Breast epithelium (tissue), 4 donors: ENCODE measurements at regions not wholly inside any gene's neighbourhood (a gene's known extent, or its start where the extent isn't known, plus 50 kb on each side); places are given as distances from the start of the nearest gene placed in this dataset.

Experiments used
- DNase-seq, 2 donors: peaks; one replicate each; pipeline ENCODE4 v3.0.0-alpha.2; 2019; ENCODE audit warnings: low spot score in 2 of 2
- H3K27ac ChIP-seq, 2 donors: fragments of 200-600 bp; sonication (generic) in 1 of 2; one replicate each; pipeline ENCODE4 v1.5.1; 2016 to 2019; ENCODE audit warnings: mild to moderate bottlenecking in 1 of 2
- H3K27me3 ChIP-seq, 2 donors: fragments of 200-600 bp; sonication (generic) in 1 of 2; one replicate each; pipeline versions ENCODE4 v1.5.1 to v1.6.0; 2017 to 2019; ENCODE audit warnings: control low read depth in 1 of 2, mild to moderate bottlenecking in 1 of 2
- H3K36me3 ChIP-seq: fragments of 200-600 bp; one replicate; pipeline ENCODE4 v1.5.1; 2019
- H3K4me1 ChIP-seq, 2 donors: fragments of 200-600 bp; sonication (generic); one replicate each; pipeline ENCODE4 v1.5.1; 2016 to 2019; ENCODE audit warnings: control low read depth in 1 of 2
- H3K4me3 ChIP-seq, 3 donors: fragments of 200-600 bp; sonication (generic); 1 replicate in 2 of 3; 2 replicates in 1 of 3; pipeline ENCODE4 v1.5.1; 2016 to 2019; ENCODE audit warnings: mild to moderate bottlenecking in 3 of 3, moderate library complexity in 2 of 3
- H3K9me3 ChIP-seq, 2 donors: fragments of 200-600 bp; sonication (generic) in 1 of 2; one replicate each; pipeline ENCODE4 v1.5.1; 2016 to 2019; ENCODE audit warnings: control low read depth in 1 of 2
- POLR2A ChIP-seq: fragments of 450-650 bp; IDR thresholded peaks from one replicate; pipeline ENCODE4 v1.6.1; 2016; ENCODE audit warnings: antibody characterized with exemption, mild to moderate bottlenecking, moderate library complexity
- POLR2AphosphoS5 ChIP-seq, 3 donors: sonication (generic); formaldehyde crosslinking; IDR thresholded peaks; one replicate each; pipeline ENCODE4 v1.6.1; 2017; ENCODE audit warnings: antibody characterized with exemption in 3 of 3
- intact Hi-C: fragments of 100-400 bp; cut with DNase I; formaldehyde crosslinking; loops from one replicate; pipeline ENCODE4 v1.15.1; 2023; ENCODE audit warnings: low total_unique reads
- TF ChIP-seq, protein P1 (sequence below), 3 donors: fragments of 450-650 bp; IDR thresholded peaks; one replicate each; pipeline ENCODE4 v1.5.1; 2016 to 2017; ENCODE audit warnings: antibody characterized with exemption in 3 of 3, mild to moderate bottlenecking in 3 of 3, moderate library complexity in 3 of 3

DNA sequence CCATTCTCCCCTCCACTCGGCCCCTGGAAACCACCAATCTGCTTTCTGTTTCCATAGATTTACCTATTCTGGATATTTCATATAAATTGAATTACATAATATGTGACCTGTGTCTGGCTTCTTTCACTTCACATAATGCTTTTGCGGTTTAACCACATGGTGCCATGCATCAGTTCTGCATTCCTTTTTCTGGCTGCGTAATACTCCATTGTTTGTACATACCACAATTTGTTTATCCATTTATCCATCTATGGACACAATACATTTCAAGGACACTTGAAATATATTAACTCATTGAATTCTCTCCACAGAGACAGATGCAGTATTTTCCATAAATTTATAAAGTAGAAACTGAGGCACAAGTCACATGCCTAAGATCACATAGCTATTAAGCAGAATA lies 110.3 kb upstream of the ETV6 start:
- H3K27me3 ChIP-seq: no peaks in the 10 kb centered on the region
- intact Hi-C loops: no loop called here
- H3K36me3 ChIP-seq: no peaks in the 10 kb centered on the region
- no peak for DNase-seq
- no peak overlapping the region for H3K27ac ChIP-seq
- no peaks in the 10 kb centered on the region for H3K9me3 ChIP-seq
- no peak overlapping the region for H3K4me3 ChIP-seq
- H3K4me1 ChIP-seq: no peaks in the 10 kb centered on the region
- TF ChIP-seq POLR2A (no peak), POLR2AphosphoS5 (IDR thresholded peaks at IDR 0.05) (no peak)
- TF ChIP-seq, protein P1, sequence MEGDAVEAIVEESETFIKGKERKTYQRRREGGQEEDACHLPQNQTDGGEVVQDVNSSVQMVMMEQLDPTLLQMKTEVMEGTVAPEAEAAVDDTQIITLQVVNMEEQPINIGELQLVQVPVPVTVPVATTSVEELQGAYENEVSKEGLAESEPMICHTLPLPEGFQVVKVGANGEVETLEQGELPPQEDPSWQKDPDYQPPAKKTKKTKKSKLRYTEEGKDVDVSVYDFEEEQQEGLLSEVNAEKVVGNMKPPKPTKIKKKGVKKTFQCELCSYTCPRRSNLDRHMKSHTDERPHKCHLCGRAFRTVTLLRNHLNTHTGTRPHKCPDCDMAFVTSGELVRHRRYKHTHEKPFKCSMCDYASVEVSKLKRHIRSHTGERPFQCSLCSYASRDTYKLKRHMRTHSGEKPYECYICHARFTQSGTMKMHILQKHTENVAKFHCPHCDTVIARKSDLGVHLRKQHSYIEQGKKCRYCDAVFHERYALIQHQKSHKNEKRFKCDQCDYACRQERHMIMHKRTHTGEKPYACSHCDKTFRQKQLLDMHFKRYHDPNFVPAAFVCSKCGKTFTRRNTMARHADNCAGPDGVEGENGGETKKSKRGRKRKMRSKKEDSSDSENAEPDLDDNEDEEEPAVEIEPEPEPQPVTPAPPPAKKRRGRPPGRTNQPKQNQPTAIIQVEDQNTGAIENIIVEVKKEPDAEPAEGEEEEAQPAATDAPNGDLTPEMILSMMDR (IDR thresholded peaks at IDR 0.05): no peak

DNA sequence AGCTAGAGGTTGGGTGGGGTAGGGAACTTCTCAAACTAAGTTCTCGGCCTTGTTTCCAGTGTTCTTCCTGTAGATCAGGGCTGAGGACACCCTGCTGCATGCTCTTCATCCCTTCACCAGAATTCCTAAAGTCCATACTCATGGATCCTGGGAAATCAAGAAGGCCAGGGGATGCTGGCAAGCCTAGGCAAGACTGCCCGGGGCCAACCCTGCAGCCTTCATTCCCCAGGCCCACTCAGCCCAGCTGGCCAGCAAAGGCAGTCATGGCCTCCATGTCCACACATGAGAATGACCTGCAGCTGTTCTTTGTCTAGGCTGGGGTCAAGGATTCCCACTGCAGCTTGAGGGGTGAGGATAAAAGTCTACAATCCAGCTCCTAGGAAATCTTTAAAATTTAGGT lies 109.3 kb upstream of the ETV6 start:
- intact Hi-C loops: no loop called here
- no peak for DNase-seq
- Histone ChIP-seq H3K36me3 (no peaks in the 10 kb centered on the region), H3K27ac (no peak overlapping the region), H3K4me3 (no peak overlapping the region), H3K27me3 (no peaks in the 10 kb centered on the region), H3K4me1 (no peaks in the 10 kb centered on the region), H3K9me3 (no peaks in the 10 kb centered on the region)
- TF ChIP-seq POLR2AphosphoS5 (IDR thresholded peaks at IDR 0.05) (no peak), POLR2A (no peak)
- TF ChIP-seq, protein P1 (IDR thresholded peaks at IDR 0.05): no peak

DNA sequence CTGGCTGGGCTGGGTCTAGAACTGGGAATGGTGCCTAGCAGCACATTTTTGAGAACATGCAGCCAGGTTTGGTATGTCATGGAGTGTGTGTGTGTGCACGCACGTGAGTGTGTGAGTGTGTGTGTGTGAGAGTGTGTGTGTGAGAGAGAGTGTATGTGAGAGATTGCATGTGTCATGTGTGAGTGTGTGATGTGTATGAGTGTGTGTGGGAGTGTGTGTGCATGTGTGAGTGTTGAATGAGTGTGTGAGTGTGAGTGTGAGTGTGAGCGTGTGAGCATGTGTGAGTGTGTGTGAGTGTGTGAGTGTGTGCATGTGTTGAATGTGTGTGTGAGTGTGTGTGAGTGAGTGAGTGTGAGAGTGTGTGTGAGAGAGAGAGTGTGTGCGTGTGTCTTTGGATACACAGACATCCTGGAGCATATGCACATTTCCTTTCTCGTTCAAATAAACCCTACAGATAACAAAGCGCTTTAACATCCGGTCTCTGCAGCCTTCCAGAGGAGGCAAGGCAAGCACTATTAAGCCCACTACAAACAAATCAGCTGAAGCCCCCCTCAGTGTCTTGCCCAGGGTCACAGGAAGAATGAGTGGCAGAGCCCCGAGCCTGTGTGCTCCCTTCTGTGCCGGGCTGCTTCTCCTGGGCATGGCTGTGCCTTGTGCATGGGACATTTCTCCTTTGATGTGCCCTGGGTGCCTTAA lies 108.7 kb upstream of the ETV6 start:
- TF ChIP-seq POLR2AphosphoS5 (IDR thresholded peaks at IDR 0.05) (no peak), POLR2A (no peak)
- TF ChIP-seq, protein P1 (IDR thresholded peaks at IDR 0.05): no peak
- no peak for DNase-seq
- no peaks in the 10 kb centered on the region for H3K27me3 ChIP-seq
- H3K4me3 ChIP-seq: no peak overlapping the region
- H3K4me1 ChIP-seq: no peaks in the 10 kb centered on the region
- H3K27ac ChIP-seq: no peak overlapping the region
- no peaks in the 10 kb centered on the region for H3K36me3 ChIP-seq
- no peaks in the 10 kb centered on the region for H3K9me3 ChIP-seq
- intact Hi-C loops: no loop called here

DNA sequence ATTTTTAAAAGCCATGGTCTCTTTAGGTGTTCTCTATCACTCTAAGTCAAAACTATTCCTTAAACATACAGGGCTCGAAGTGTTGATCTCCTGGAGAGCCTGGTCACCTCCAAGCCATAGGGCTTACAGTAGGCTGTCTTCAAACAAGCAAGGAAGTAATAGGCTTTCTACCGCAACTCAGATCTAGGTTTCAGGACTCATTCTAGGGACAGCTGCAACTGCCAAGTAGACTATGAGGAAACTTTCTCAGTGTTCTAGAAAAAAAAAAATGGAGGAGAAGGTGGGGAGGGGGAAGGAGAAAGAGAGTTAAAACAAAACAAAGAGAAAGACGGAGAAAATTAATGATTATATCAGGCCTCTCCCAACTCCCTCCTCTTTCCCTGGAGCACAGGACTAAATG lies 106.9 kb upstream of the ETV6 start:
- intact Hi-C loops: no loop called here
- H3K4me3 ChIP-seq: no peak overlapping the region
- H3K27ac ChIP-seq: no peak overlapping the region
- H3K36me3 ChIP-seq: no peaks in the 10 kb centered on the region
- DNase-seq: no peak
- TF ChIP-seq POLR2A (no peak), POLR2AphosphoS5 (IDR thresholded peaks at IDR 0.05) (no peak)
- TF ChIP-seq, protein P1 (IDR thresholded peaks at IDR 0.05): no peak
- H3K4me1 ChIP-seq: no peaks in the 10 kb centered on the region
- H3K27me3 ChIP-seq: no peaks in the 10 kb centered on the region
- no peaks in the 10 kb centered on the region for H3K9me3 ChIP-seq

DNA sequence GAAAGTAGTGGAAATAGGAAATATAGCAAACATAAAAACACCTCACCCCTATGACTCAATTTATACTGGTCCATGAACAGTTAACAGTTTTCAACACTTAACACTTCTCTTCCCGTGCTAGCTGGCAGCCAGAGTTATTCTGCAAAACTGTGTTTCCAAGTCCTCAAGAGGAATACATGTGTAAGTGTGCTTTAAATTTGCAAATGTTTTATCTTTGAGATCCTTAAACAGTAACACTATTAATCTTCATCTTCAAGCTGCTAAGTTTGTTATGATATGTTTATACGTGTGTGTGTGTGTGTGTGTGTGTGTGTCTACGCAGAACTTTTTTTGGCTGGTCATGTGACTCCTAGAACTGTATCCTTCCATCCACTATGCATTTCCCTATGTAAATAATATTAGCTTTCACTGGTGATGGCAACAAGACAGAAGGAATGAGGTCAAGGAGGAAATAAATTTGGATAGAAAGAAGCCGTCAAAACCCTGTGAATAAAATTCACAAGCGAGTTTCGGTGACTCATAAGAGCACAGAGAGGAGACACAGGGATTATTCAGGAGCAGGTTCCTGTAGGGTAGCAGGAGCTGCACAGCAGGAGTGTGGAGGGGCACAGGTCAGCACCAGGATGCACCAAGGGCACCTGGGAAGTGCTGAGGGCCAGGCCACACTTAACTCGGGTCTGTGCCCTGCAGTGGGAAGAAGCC lies 105.9 kb upstream of the ETV6 start:
- Histone ChIP-seq H3K27me3 (no peaks in the 10 kb centered on the region), H3K4me1 (no peaks in the 10 kb centered on the region), H3K27ac (peak overlapping the region in 1 of 2 donors; percentile 58), H3K36me3 (no peaks in the 10 kb centered on the region), H3K9me3 (no peaks in the 10 kb centered on the region), H3K4me3 (no peak overlapping the region)
- intact Hi-C loops: no loop called here
- no peak for DNase-seq
- TF ChIP-seq, protein P1 (IDR thresholded peaks at IDR 0.05): no peak
- TF ChIP-seq POLR2AphosphoS5 (IDR thresholded peaks at IDR 0.05) (no peak), POLR2A (no peak)
